ENCODE measurements at regions not wholly inside any gene's neighbourhood (a gene's known extent, or its start where the extent isn't known, plus 50 kb on each side); places are given as distances from the start of the nearest gene placed in this dataset.

DNA sequence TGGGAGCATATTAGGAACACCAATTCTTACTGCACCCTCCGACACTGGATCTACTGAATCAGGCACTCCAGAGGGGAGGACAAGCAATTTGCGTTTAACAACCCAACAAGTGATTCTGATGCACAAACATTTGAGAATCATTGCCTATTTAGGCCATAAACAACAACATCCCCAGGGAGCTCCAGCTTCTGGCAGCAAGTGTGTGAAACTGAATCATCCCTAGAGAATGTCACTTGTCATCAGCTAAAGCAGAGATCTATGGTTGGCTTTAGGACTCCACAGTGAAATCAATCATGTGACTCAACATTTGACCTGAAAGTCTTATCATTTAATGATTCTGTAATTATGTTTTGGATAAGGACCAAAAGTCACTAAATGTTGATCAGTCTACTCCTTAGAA lies 505.0 kb upstream of the FLRT2 start:
- H3K4me2 ChIP-seq (replicated peaks; ENCODE audit: extremely low read depth, low read length, poor library complexity, severe bottlenecking), result no peak overlapping the region
- H3K4me3 ChIP-seq (replicated peaks in 1 of 3; ENCODE audit: low read depth in 2 of 3, low read length in 3 of 3), result no peak overlapping the region
- no peaks in the 10 kb centered on the region for H3K4me1 ChIP-seq (ENCODE audit: control insufficient read depth in 1 of 2, insufficient read depth in 2 of 2, low read length in 2 of 2)
- H3K27ac Mint-ChIP-seq, result no peak overlapping the region
- no peak for DNase-seq
- H3K27me3 ChIP-seq (ENCODE audit: control insufficient read depth in 2 of 2, insufficient read depth in 2 of 2, low read length in 2 of 2), result no peaks in the 10 kb centered on the region
- H3K27me3 Mint-ChIP-seq (ENCODE audit: low read depth in 3 of 3), result no peaks in the 10 kb centered on the region
- no peak overlapping the region for H3K27ac ChIP-seq (ENCODE audit: low read depth in 1 of 2, low read length in 2 of 2)
- H2AFZ ChIP-seq (ENCODE audit: insufficient read depth, low read depth, low read length, poor library complexity, severe bottlenecking), result no peak overlapping the region
- H4K20me1 ChIP-seq (ENCODE audit: insufficient read depth, low read length), result no peaks in the 10 kb centered on the region
- H3K9ac ChIP-seq (ENCODE audit: insufficient read depth, low read length, poor library complexity, severe bottlenecking), result no peak overlapping the region
- H3K9me3 Mint-ChIP-seq, result peaks cover 4 to 16% (median 8%) of the 10 kb centered on the region in 7 donors
- TF ChIP-seq CTCF (IDR thresholded peaks at IDR 0.05), result no peak
- no peaks in the 10 kb centered on the region for H3K36me3 Mint-ChIP-seq
- H3K4me3 Mint-ChIP-seq, result no peak overlapping the region
- no peaks in the 10 kb centered on the region for H3K36me3 ChIP-seq (replicated peaks in 1 of 2; ENCODE audit: control insufficient read depth in 1 of 2, insufficient read depth in 2 of 2, low read length in 2 of 2)
- WGBS (ENCODE audit: insufficient coverage), result 86% methylated on average over 1 of the region's 2 CpGs
- H3K79me2 ChIP-seq (ENCODE audit: insufficient read depth, low read length), result no peaks in the 10 kb centered on the region
- no peaks in the 10 kb centered on the region for H3K4me1 Mint-ChIP-seq
- peaks cover 0 to 12% of the 10 kb centered on the region in 2 donors for H3K9me3 ChIP-seq (replicated peaks in 1 of 2; ENCODE audit: control insufficient read depth in 1 of 2, insufficient read depth in 1 of 2, low read length in 2 of 2)
- intact Hi-C loops (cut with micrococcal nuclease), result no loop called here

DNA sequence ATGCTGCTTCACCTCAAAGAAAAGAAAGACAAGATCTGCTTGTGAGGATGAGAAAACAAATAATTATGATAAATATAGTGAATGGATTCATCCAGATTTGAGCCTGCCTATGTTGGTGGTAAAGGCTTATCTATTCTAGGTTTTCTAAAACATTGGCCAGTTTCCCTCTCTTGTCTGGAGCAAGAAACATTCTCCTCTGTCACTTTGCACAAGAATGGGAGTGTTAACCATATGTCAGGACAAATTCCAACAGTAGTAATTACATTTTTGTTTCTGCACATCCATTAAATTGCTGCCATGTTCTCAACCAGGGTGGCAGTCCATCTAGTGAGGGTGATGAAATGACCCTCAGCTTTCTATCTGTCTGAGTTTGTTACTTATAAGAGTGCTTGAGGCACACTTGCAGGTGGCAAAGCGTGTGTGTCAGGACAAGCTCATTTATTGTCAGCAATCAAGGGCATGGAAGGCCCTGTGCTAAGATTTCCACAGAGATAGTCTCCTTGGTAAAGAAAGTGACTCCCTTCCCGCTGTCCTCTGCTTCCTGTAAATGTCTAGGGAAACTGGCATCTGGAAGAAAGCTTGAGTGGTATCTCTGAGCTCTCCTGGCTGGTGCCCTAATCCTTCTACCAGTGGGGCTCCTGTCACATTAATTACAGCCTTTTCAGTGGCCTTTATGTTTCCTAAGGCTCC lies 502.1 kb upstream of the FLRT2 start:
- Histone ChIP-seq H3K27me3 (ENCODE audit: control insufficient read depth in 2 of 2, insufficient read depth in 2 of 2, low read length in 2 of 2) (no peaks in the 10 kb centered on the region), H3K27ac (ENCODE audit: low read depth in 1 of 2, low read length in 2 of 2) (no peak overlapping the region), H3K4me1 (ENCODE audit: control insufficient read depth in 1 of 2, insufficient read depth in 2 of 2, low read length in 2 of 2) (no peaks in the 10 kb centered on the region), H4K20me1 (ENCODE audit: insufficient read depth, low read length) (no peaks in the 10 kb centered on the region), H3K9me3 (replicated peaks in 1 of 2; ENCODE audit: control insufficient read depth in 1 of 2, insufficient read depth in 1 of 2, low read length in 2 of 2) (peaks cover 0 to 12% of the 10 kb centered on the region in 2 donors), H3K4me3 (replicated peaks in 1 of 3; ENCODE audit: low read depth in 2 of 3, low read length in 3 of 3) (no peak overlapping the region), H2AFZ (ENCODE audit: insufficient read depth, low read depth, low read length, poor library complexity, severe bottlenecking) (no peak overlapping the region), H3K79me2 (ENCODE audit: insufficient read depth, low read length) (no peaks in the 10 kb centered on the region), H3K9ac (ENCODE audit: insufficient read depth, low read length, poor library complexity, severe bottlenecking) (no peak overlapping the region), H3K4me2 (replicated peaks; ENCODE audit: extremely low read depth, low read length, poor library complexity, severe bottlenecking) (no peak overlapping the region), H3K36me3 (replicated peaks in 1 of 2; ENCODE audit: control insufficient read depth in 1 of 2, insufficient read depth in 2 of 2, low read length in 2 of 2) (no peaks in the 10 kb centered on the region)
- 80% methylated on average over 1 of the region's 2 CpGs for WGBS (ENCODE audit: insufficient coverage)
- peak overlapping the region in 1 of 7 donors; percentile 33 for H3K27ac Mint-ChIP-seq
- H3K4me3 Mint-ChIP-seq, result no peak overlapping the region
- no peaks in the 10 kb centered on the region for H3K4me1 Mint-ChIP-seq
- TF ChIP-seq CTCF (IDR thresholded peaks at IDR 0.05), result no peak
- intact Hi-C loops (cut with micrococcal nuclease), result no loop called here
- H3K36me3 Mint-ChIP-seq, result no peaks in the 10 kb centered on the region
- no peaks in the 10 kb centered on the region for H3K27me3 Mint-ChIP-seq (ENCODE audit: low read depth in 3 of 3)
- no peak for DNase-seq
- peaks cover 2 to 9% (median 4%) of the 10 kb centered on the region in 7 donors for H3K9me3 Mint-ChIP-seq

Data from CD14-positive monocyte (primary cell).